IPS DF 19.7 (cell line): ENCODE measurements at regions not wholly inside any gene's neighbourhood (a gene's known extent, or its start where the extent isn't known, plus 50 kb on each side); places are given as distances from the start of the nearest gene placed in this dataset.
"Not testable (repeated sequence)": the region's sequence is repeated elsewhere in the genome, so short reads cannot be mapped to it uniquely, and the experiment has no call there.

Experiments
- DNase-seq: peaks from one replicate; pipeline ENCODE4 v3.0.0-alpha.2; 2013; ENCODE audit warnings: low read depth, low spot score

GRCh38 chr1:19591482-19592091 is 52.5 kb upstream of the NBL1 start:
- DNase-seq: no peak

DNA sequence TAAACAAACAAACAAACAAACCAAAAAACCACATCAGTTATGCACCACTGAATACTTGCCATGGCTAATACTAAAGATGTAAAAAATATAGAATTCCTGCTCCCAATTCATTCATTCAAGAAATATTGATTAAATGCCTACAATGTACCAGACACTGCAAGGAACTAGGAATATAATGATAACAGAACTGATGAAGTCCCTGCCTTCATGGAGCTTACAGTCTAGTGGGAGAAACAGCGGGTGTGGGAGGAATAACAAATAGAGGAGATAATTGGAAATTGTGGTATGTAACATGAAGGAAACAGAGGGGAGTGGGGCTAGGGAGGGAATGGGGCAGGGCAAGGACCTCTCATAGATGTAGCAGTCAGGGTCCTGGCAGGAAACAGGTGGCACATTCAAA is 58.6 kb upstream of the NBL1 start:
- no peak for DNase-seq

DNA sequence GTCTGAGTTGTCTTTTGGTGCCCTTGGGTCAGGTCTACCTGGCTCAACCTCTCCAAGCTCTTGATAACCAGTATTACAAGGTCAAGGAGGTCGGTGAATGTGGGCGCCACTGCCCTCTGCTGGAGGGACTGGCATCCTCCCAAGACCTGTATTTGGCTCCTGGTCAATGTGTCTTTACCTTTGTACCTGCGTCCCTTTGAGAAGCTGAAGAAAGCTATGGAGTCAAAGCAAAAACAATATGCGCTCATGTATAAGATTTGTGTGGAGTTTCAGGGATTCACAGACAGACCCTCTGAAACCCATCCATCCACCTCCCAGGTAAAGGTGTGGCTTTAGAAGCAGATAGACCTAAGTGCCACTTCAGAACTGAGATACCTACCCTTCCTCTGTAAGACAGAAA is 61.8 kb upstream of the NBL1 start:
- DNase-seq: peak; percentile 50

- DNase-seq: no peak
Observed at GRCh38 chr1:19581381-19581780, 62.7 kb upstream of the NBL1 start.

GRCh38 chr1:19577561-19577960 is 66.5 kb upstream of the NBL1 start:
- DNase-seq: no peak

DNA sequence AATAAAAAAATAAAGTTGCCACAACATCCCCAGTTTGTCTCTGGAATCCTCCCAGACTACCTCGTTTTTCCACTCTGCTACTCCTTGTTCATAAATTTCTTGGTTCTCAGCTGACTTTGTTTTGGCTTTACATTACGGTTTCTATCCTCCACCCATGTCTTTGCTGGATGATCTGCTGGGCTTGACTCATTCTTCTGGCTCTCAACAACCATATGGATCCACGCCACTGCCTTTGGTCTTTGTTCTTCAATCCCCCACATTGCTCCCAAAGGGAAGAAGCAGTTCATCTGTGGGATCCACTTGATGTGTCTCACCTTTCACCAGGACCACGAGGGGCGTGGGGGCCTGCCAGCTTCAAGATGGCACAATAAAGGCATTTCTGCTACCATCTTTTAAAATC is 67.1 kb upstream of the NBL1 start:
- no peak for DNase-seq

- no peak for DNase-seq
Observed at GRCh38 chr1:19569786-19570185, 74.3 kb upstream of the NBL1 start.

DNA sequence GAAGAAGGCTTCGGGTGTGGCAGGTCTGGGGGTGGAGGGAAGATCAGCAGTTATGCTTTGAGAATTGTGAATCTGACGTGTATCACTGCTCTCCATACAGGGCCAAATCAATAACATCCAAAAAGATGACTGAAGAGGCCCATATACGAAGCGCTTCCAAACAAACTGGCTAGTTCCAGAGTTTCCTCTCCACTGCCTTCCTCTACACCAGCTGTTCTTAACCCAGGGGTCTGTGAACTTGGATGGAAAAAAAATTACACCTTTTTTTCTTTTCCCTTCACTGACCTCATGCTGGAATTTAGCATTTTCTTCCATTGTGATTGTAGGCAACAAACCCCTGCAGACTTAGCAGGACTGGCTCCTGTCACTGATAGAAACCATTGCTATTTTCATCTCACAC is 77.1 kb upstream of the NBL1 start:
- DNase-seq: no peak

- no peak for DNase-seq
Observed at GRCh38 chr1:19564366-19564765, 79.0 kb upstream of the CAPZB start.

DNA sequence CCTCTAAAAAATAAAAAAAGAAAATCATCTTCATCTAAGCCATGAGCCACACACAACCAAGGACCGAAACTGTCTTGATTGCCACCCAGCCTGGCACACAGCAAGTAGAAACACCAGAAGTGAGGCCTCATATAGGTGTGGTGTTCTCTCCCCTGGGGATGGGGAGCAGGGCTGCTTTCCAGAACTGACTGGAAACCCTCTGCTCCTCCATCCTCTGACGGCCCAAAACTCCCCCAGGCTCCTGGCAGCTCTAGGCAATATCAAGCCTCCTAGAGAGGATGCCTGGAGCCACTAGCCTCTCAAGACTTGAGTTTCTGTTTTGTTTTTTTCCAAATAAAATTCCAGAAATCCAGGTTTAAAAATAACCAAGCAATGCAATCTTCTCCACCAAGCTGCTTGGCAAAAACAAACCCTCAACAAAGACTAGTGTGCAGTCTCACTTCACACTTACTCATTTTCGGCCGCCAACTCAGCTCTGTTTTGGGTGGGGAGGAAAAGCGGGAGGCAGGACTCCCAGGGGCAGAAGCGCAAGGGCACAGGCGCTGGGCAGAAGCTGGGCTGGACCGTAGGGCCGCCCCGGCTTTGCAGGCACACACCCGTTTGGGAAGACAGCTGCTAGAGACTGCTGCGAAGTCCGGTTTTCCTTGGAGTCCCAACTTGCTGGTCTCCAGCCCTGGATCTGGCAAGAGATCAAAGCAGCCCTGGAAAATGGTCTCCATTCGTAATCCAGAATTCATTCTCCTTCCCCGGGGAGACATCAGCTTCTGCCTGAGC is 78.2 kb upstream of the CAPZB start:
- DNase-seq: no peak

- DNase-seq: no peak
Observed at GRCh38 chr1:19562847-19563246, 77.5 kb upstream of the CAPZB start.

GRCh38 chr1:19560480-19560879 is 75.1 kb upstream of the CAPZB start:
- no peak for DNase-seq

DNA sequence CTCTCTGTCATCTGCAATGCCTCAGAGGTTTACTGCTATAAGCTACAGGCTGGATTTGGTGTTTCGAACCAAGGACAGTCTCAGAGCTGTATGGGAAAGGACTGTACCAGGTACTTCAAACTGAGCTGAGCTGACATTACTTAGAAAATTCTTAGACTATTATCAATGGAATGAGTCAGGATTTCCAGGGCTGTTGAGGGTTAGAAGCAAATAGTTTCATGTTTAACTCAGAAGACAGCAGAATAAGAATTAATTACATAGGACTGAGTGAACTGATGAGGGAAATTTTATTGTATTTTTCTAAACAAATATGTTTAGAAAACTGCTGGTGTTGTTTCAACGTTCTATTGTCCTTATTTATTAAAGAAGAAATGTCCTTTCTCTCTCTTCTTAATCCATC is 74.3 kb upstream of the CAPZB start:
- DNase-seq: no peak

GRCh38 chr1:19557609-19558051 is 72.3 kb upstream of the CAPZB start:
- no peak for DNase-seq

- DNase-seq: no peak
Observed at GRCh38 chr1:19554090-19554489, 68.8 kb upstream of the CAPZB start.

DNA sequence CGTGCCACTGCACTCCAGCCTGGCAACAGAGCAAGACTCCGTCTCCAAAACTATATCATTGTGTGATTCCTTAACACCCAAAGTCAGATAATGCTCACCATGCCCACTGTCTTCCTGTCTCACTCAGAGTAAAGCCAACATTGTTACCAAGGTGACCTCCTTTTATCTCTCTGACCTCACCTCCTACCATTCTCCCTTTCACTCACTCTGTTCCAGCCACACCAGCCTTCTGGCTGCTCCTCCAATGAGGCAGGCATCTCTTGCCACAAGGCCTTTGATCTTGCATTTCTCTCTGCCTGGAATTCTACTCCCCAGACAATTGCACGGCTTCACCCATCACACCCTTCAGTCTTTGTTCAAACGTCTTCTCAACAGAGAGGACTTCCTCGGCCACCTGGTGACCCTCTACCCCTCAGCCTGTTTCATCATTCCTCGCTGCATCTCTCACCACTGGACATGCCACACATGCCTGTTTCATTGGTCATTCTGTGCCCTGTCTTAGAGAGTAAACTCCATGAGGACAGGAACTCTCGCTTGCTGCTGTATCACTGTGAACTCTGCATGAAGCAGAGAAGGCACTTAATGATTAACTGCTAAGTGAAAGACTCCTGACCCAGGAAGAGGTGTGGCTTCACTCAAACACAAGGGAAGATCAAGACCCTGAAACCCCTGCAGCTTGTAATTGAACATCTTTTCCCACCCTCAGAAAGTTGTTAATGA is 67.1 kb upstream of the CAPZB start:
- no peak for DNase-seq

DNA sequence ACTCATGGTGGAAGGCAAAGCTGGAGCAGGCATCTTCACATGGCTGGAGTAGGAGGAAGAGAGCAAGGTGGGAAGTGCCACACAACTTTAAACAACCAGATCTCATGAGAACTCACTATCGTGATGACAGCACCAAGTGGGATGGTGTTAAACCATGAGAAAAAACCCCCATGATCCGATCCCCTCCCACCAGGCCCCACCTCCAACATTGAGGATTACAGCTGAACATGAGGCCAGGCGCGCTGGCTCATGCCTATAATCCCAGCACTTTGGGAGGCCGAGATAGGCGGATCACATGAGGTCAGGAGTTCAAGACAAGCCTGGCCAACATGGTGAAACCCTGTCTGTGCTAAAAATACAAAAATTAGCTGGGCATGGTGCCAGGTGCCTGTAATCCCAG is 66.5 kb upstream of the CAPZB start:
- DNase-seq: not testable (repeated sequence)

- DNase-seq: not testable (repeated sequence)
Observed at GRCh38 chr1:19550437-19550836, 65.1 kb upstream of the CAPZB start.

DNA sequence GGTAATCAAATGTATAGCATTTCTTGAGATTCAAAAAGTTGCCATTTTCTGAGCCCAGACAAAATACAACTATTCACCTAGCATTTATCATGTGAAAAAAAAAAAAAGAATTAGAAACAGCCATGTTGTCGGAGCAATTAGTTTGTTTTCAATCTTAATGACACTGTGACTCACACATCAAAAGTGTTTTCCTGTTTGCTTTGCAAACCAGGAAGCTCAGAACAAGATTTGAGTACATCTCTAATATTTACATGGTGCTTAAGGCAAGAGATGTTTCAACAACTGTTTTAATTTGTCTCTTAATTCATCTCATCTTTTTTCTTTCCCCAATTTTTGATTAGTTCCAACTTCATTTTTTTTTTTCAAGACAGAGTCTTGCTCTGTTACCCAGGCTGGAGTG is 62.5 kb upstream of the CAPZB start:
- DNase-seq: no peak

DNA sequence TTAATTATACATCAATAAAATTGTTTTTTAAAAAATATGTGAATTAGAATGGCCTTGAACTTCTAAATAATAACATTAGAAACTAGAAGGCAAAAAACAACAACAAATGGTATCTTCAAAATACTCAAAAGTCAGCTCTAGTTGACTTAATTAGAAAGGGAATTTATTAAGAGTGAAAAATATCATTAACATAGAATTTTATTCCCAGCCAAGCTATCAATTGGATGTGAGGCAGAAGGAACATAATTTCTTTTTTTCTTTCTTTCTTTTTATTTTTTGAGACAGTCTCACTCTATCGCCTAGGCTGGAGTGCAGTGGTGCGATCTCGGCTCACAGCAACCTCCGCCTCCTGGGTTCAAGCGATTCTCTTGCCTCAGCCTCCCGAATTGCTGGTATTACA is 51.2 kb upstream of the CAPZB start:
- DNase-seq: no peak

- DNase-seq: no peak
Observed at GRCh38 chr1:19535214-19535613, 49.9 kb upstream of the CAPZB start.
